Left lung (tissue), 4 donors: ENCODE measurements at regions not wholly inside any gene's neighbourhood (a gene's known extent, or its start where the extent isn't known, plus 50 kb on each side); places are given as distances from the start of the nearest gene placed in this dataset.
"Not testable (repeated sequence)": the region's sequence is repeated elsewhere in the genome, so short reads cannot be mapped to it uniquely, and the experiment has no call there.

Experiments
- ATAC-seq: fragments of 200-7000 bp; cut with Tn5 transposase; one replicate; pipeline ENCODE4 v1.9.1; 2020; ENCODE audit warnings: moderate library complexity
- DNase-seq, 4 donors: peaks; one replicate each; pipeline ENCODE4 v3.0.0-alpha.2; 2013 to 2020
- H3K27ac ChIP-seq, 2 donors: fragments of 200-600 bp; sonication (generic) in 1 of 2; one replicate each; pipeline versions ENCODE4 v1.5.0 to v1.8.0; 2020 to 2021
- H3K27me3 ChIP-seq, 2 donors: fragments of 200-600 bp; sonication (generic) in 1 of 2; one replicate each; pipeline versions ENCODE4 v1.5.0 to v1.8.0; 2020 to 2021
- H3K36me3 ChIP-seq, 2 donors: fragments of 200-600 bp; sonication (generic) in 1 of 2; one replicate each; pipeline versions ENCODE4 v1.5.0 to v1.8.0; 2020 to 2021
- H3K4me1 ChIP-seq, 2 donors: fragments of 200-600 bp; one replicate each; pipeline ENCODE4 v1.8.0; 2021
- H3K4me3 ChIP-seq, 2 donors: fragments of 200-600 bp; sonication (generic) in 1 of 2; one replicate each; pipeline versions ENCODE4 v1.5.0 to v1.8.0; 2020 to 2021; ENCODE audit warnings: mild to moderate bottlenecking in 1 of 2
- H3K9me3 ChIP-seq, 2 donors: fragments of 200-600 bp; sonication (generic) in 1 of 2; one replicate each; pipeline versions ENCODE4 v1.5.0 to v1.8.0; 2020 to 2021
- intact Hi-C, 2 donors: fragments of 100-400 bp; cut with DNase I; formaldehyde crosslinking; loops; one replicate each; pipeline versions ENCODE4 v1.11.2 to v1.14.2; 2022
- TF ChIP-seq, protein P1 (sequence below), 2 donors: fragments of 200-600 bp; sonication (generic) in 1 of 2; IDR thresholded peaks; one replicate each; pipeline versions ENCODE4 v1.5.0 to v1.8.0; 2021; ENCODE audit warnings: antibody characterized with exemption in 2 of 2
- donor health status: DM: no; HTN: yes; CAD: no.
- donor health status: DM: no; HTN: no; CAD: no.

- Histone ChIP-seq H3K9me3 (no peaks in the 10 kb centered on the region), H3K4me3 (no peak overlapping the region), H3K27me3 (no peaks in the 10 kb centered on the region), H3K36me3 (no peaks in the 10 kb centered on the region), H3K4me1 (no peaks in the 10 kb centered on the region), H3K27ac (no peak overlapping the region)
- DNase-seq (no peak), ATAC-seq (no peak)
- TF ChIP-seq, protein P1, sequence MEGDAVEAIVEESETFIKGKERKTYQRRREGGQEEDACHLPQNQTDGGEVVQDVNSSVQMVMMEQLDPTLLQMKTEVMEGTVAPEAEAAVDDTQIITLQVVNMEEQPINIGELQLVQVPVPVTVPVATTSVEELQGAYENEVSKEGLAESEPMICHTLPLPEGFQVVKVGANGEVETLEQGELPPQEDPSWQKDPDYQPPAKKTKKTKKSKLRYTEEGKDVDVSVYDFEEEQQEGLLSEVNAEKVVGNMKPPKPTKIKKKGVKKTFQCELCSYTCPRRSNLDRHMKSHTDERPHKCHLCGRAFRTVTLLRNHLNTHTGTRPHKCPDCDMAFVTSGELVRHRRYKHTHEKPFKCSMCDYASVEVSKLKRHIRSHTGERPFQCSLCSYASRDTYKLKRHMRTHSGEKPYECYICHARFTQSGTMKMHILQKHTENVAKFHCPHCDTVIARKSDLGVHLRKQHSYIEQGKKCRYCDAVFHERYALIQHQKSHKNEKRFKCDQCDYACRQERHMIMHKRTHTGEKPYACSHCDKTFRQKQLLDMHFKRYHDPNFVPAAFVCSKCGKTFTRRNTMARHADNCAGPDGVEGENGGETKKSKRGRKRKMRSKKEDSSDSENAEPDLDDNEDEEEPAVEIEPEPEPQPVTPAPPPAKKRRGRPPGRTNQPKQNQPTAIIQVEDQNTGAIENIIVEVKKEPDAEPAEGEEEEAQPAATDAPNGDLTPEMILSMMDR (IDR thresholded peaks at IDR 0.05), result no peak
- intact Hi-C loops, result no loop called here
Measured at GRCh38 chr13:44785401-44785800, 203.9 kb downstream of the NUFIP1 start.

DNA sequence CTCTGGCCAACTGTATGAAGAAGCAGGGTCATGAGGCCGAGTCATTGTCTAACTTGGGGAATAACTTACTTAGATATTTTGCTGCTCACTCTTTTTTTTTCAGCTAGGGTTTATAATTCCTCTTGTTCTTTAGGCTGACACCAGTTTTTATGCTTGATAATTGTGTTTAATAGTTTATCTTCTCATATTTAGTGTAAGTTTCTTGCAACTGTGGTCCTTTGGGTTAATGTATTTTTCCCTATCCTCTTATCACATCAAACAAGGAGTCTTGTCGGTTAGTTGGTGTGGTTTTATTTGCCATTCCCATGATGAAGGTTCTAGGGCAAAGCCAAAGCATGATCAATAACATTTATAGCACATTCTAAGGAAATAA lies 204.6 kb downstream of the NUFIP1 start:
- no peaks in the 10 kb centered on the region for H3K4me1 ChIP-seq
- TF ChIP-seq, protein P1 (IDR thresholded peaks at IDR 0.05), result no peak
- no peak for DNase-seq
- intact Hi-C loops, result no loop called here
- H3K27ac ChIP-seq, result no peak overlapping the region
- H3K9me3 ChIP-seq, result no peaks in the 10 kb centered on the region
- H3K36me3 ChIP-seq, result no peaks in the 10 kb centered on the region
- no peak overlapping the region for H3K4me3 ChIP-seq
- no peak for ATAC-seq
- no peaks in the 10 kb centered on the region for H3K27me3 ChIP-seq

DNA sequence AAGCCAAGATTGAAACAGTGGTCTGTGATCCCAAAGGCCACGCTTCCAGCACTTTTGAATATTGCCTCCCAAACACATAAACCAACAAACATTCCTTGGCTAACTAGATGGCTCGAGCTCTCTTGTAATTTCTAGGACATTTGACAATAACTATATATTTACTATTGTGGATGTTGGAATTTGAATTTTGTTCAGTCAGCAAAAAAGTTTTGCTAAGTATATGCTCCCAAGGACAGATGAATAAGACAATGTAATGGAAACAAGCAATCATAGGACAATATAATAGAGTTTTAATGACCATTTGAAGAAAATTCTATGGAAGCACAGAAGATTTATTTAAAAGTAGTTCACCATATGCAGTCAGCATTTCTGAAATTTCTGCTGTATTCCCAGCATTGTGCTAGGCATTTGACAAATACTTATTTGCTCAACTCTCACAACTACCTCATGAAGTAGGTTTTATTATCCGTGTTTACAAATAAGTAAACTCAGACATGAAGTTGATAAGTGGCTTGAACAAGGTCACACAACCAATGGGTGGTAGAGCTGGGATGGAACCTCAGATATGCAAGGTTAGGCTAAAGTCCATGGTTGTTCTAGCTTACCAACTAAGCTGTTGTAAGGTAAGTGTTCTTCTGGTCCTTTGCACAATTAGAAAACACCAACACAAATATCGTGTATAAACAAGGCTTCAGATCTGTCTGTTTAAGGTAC lies 205.1 kb downstream of the NUFIP1 start:
- Histone ChIP-seq H3K4me3 (no peak overlapping the region), H3K9me3 (no peaks in the 10 kb centered on the region), H3K4me1 (no peaks in the 10 kb centered on the region), H3K36me3 (no peaks in the 10 kb centered on the region), H3K27me3 (no peaks in the 10 kb centered on the region), H3K27ac (no peak overlapping the region)
- no peak for ATAC-seq
- TF ChIP-seq, protein P1 (IDR thresholded peaks at IDR 0.05), result no peak
- intact Hi-C loops, result no loop called here
- DNase-seq, result no peak

DNA sequence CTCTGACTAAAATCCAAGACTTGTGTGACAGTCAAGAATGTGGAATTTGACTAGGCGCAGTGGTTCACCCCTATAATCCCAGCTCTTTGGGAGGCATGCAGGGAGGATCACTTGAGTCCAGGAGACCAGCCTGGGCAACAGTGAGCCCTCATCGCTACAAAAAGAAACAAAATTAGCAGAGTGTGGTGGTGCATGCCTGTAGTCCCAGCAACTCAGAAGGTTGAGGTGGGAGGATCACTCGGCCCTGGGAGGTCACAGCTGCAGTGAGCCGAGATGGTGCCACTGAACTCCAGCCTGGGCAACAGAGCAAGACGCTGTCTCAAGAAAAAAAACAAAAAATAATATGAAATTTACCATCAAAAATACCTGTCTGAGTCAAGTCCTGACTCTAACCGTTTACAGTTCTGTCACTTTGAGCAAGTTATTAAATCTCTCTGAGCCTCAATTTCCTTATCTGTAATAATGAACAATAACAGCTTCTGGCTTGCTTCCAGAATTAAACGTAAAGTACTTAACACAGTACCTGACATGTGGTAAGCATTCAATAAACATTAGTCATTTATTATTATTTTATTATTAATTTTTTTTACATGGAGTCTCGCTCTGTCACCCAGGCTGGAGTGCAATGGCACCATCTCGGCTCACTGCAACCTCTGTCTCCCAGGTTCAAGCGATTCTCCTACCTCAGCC lies 204.6 kb upstream of the TSC22D1 start:
- Histone ChIP-seq H3K4me3 (no peak overlapping the region), H3K27me3 (no peaks in the 10 kb centered on the region), H3K27ac (no peak overlapping the region), H3K9me3 (no peaks in the 10 kb centered on the region), H3K36me3 (no peaks in the 10 kb centered on the region), H3K4me1 (no peaks in the 10 kb centered on the region)
- ATAC-seq (no peak), DNase-seq (no peak)
- intact Hi-C loops, result no loop called here
- TF ChIP-seq, protein P1 (IDR thresholded peaks at IDR 0.05), result no peak

DNA sequence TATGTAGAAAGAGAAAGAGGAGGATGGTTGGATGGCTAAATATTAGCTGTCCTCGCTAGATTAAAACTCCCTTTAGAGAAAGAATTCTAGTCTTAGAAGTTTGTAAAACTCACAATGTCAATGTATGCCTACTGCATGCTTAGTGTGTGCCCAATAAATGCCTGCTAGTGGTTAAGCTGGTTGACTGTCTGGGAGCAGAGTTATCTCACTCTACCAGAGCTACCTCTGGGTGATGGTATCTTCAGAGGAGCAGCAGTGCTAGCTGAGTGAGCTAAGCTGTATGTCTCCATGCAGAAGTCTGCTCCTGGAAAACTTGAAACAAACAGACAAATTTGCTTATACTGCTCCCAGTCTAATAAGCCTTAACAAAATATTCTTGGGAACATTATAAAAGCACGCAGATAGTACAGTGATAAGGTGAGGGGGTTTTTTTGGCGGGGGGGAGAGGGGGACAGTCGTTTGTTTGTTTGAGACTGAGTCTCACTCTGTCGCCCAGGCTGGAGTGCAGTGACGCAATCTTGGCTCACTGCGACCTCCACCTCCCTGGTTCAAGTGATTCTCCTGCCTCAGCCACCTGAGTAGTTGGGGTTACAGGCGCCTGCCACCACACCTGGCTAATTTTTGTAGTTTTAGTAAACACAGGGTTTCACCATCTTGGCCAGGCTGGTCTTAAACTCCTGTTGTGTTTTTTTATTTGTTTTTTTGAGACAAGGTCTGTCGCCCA lies 202.8 kb upstream of the TSC22D1 start:
- intact Hi-C loops, result no loop called here
- ATAC-seq, result peak; percentile 57
- no peaks in the 10 kb centered on the region for H3K27me3 ChIP-seq
- TF ChIP-seq, protein P1 (IDR thresholded peaks at IDR 0.05), result no peak
- H3K27ac ChIP-seq, result no peak overlapping the region
- H3K4me3 ChIP-seq, result no peak overlapping the region
- DNase-seq, result no peak
- no peaks in the 10 kb centered on the region for H3K36me3 ChIP-seq
- H3K4me1 ChIP-seq, result no peaks in the 10 kb centered on the region
- H3K9me3 ChIP-seq, result peaks cover 0 to 2% of the 10 kb centered on the region in 2 donors

DNA sequence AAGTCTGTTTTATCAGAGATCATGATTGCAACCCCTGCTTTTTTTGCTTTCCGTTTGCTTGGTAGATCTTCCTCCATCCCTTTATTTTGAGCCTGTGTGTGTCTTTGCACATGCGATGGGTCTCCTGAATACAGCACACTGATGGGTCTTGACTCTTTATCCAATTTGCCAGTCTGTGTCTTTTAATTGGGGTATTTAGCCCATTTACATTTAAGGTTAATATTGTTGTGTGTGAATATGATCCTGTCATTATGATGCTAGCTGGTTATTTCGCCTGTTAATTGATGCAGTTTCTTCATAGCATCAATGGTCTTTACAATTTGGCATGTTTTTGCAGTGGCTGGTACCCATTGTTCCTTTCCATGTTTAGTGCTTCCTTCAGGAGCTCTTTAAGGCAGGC lies 199.2 kb upstream of the TSC22D1 start:
- H3K27ac ChIP-seq, H3K4me1 ChIP-seq, H3K36me3 ChIP-seq, H3K27me3 ChIP-seq, intact Hi-C loops, DNase-seq, H3K4me3 ChIP-seq, ATAC-seq, H3K9me3 ChIP-seq: not testable (repeated sequence)
